ENCODE measurements at regions not wholly inside any gene's neighbourhood (a gene's known extent, or its start where the extent isn't known, plus 50 kb on each side); places are given as distances from the start of the nearest gene placed in this dataset.

DNA sequence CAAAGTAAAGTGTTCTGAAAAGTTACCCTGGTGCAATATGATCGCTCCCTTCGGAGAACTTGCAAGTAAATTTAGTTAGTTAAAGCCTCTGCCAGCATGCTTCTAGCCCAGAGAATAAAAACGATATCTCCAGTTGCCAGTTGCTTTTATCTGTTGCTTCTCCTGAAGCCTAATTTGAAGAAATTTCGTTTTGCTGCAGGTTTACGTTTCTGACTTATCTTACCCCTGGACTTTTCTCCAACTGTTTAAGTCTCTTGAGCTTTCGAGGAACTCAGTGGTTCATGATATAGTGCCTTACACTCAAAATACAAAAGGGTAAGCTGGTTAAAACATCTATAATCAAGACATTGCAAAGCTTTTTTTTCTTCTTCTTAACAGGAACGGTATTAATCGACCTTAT lies 131.1 kb downstream of the FAM161A start:
- TF ChIP-seq, protein P1, sequence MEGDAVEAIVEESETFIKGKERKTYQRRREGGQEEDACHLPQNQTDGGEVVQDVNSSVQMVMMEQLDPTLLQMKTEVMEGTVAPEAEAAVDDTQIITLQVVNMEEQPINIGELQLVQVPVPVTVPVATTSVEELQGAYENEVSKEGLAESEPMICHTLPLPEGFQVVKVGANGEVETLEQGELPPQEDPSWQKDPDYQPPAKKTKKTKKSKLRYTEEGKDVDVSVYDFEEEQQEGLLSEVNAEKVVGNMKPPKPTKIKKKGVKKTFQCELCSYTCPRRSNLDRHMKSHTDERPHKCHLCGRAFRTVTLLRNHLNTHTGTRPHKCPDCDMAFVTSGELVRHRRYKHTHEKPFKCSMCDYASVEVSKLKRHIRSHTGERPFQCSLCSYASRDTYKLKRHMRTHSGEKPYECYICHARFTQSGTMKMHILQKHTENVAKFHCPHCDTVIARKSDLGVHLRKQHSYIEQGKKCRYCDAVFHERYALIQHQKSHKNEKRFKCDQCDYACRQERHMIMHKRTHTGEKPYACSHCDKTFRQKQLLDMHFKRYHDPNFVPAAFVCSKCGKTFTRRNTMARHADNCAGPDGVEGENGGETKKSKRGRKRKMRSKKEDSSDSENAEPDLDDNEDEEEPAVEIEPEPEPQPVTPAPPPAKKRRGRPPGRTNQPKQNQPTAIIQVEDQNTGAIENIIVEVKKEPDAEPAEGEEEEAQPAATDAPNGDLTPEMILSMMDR (conservative IDR thresholded peaks at IDR 0.05; ENCODE audit: low read depth, low read length): no peak
- no peak overlapping the region for H3K4me3 ChIP-seq (ENCODE audit: low read depth, low read length)
- DNase-seq (ENCODE audit: low read depth): no peak

DNA sequence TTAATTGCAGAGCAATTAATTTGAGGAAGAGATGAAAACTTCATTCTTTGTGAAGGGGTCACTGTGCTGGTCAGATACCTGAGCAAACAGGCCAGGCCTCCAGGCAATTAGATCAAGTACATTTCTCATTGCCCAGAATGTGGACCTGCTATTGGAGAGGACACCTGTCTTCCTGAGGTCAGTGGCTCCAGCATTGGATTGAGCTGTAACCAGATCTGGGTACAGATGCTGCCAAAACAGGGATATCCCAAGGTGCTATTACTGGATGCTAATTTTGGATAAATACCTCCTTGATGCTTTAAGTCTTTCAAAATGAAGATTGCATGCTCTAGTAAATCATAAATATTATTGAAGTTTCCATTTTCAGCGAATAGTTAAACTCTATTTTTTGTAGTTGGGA lies 131.5 kb downstream of the FAM161A start:
- TF ChIP-seq, protein P1 (conservative IDR thresholded peaks at IDR 0.05; ENCODE audit: low read depth, low read length): no peak
- DNase-seq (ENCODE audit: low read depth): no peak
- no peak overlapping the region for H3K4me3 ChIP-seq (ENCODE audit: low read depth, low read length)

DNA sequence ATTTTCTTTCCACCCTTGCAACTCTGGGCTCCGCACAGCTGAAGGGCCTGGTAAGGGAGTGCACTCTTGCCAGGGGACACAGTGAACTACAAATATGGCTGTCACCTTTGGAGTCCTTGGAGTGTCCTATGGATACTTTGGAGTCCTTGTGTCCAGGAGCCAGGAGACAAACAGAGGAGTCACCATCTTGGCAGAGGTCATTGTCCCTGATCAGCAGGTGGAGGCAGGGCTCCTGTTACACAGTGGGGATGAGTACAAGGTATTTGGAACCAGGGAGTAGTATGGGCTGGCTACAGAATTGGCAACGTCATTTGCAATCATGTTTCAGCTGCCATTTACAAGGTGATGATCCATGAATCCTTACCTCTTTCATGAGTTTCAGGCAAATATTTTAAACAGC lies 132.5 kb downstream of the FAM161A start:
- TF ChIP-seq, protein P1 (conservative IDR thresholded peaks at IDR 0.05; ENCODE audit: low read depth, low read length): no peak
- DNase-seq (ENCODE audit: low read depth): no peak
- H3K4me3 ChIP-seq (ENCODE audit: low read depth, low read length): no peak overlapping the region

DNA sequence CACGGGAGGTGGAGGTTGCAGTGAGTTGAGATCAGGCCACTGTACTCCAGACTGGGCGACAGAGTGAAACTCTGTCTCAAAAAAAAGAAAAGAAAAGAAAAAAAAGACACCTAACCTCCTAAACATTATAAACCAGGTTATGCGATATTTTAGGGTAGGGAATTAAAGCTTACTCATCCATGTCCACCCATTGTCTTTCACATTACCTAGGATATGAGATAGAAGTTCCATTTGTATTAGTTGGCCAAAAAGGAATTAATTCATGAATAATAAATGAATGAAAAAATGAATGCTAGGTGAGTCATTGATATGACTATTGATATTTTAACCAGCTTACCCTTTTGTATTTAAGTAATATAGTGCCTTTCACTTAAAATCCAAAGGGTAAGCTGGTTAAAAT lies 132.9 kb downstream of the FAM161A start:
- TF ChIP-seq, protein P1 (conservative IDR thresholded peaks at IDR 0.05; ENCODE audit: low read depth, low read length): no peak

DNA sequence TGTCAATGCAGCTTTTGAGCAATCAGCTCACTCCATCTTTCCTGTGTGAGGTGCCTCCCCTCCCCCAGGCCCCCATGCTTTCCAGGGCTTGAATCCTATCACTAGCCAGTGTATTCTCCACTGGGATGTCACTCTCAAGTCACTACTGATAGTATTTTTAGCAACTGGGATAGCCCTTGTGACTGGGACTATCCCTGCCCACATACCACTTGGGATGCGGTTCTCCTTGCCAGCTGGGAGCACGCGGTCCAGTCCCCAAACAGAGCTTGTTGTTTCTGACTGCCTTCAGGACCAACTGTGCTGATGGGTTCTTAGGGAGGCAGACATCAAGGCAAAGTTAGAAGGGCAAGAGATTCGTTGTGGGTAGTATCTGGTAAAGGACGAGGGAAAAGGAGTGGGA lies 134.9 kb downstream of the FAM161A start:
- no peak for DNase-seq (ENCODE audit: low read depth)
- no peak overlapping the region for H3K4me3 ChIP-seq (ENCODE audit: low read depth, low read length)
- TF ChIP-seq, protein P1 (conservative IDR thresholded peaks at IDR 0.05; ENCODE audit: low read depth, low read length): no peak

More for the DNA sequence above, 132.9 kb downstream of the FAM161A start:
- H3K4me3 ChIP-seq (ENCODE audit: low read depth, low read length): no peak overlapping the region
- DNase-seq (ENCODE audit: low read depth): no peak

DNA sequence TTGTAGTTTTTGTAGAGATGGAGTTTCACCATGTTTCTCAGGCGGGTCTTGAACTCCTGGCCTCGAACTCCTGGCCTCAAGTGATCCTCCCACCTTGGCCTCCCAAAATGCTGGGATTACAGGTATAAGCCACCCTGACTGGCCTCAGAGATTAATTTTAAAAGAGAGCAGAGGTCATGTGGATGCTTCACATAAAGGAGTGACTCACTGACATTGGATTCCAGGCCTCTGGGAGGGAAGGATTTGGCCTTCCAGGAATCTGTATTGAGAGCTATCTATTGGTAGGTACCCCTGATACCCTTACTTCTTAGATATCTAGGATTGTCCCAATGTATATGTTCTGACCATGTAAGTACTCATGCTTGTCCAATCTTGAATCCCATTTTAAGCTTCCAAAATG lies 138.4 kb downstream of the FAM161A start:
- no peak overlapping the region for H3K4me3 ChIP-seq (ENCODE audit: low read depth, low read length)
- DNase-seq (ENCODE audit: low read depth): no peak
- TF ChIP-seq, protein P1 (conservative IDR thresholded peaks at IDR 0.05; ENCODE audit: low read depth, low read length): no peak

DNA sequence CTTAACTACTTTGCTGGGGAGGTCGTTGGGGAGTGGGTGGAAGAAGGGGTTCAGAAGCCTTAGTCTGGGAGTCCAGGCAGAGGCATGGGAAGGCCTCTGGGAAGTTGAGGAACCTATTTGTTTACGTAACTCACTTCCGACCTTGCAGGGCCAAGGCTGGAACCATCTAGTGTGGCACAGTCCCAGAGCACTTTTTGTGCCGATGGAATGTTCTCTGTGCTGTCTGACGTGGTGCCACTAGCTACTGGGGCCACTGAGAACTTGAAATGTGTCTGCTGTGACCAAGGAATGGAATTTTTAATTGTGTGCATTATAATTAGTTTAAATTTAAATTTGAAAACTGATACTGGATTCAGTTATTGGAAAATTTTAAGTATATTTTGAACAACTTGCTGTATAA lies 139.7 kb downstream of the FAM161A start:
- no peak for DNase-seq (ENCODE audit: low read depth)
- TF ChIP-seq, protein P1 (conservative IDR thresholded peaks at IDR 0.05; ENCODE audit: low read depth, low read length): no peak
- no peak overlapping the region for H3K4me3 ChIP-seq (ENCODE audit: low read depth, low read length)

All from choroid plexus epithelial cell (primary cell).